BLaER1 treated with 17β-estradiol and CSF1 and Interleukin-3, amounts not matched to agents 10 nM and 100 nM (cell line): ENCODE measurements at regions not wholly inside any gene's neighbourhood (a gene's known extent, or its start where the extent isn't known, plus 50 kb on each side); places are given as distances from the start of the nearest gene placed in this dataset.
A peak's percentile ranks its signal among the peaks of the same experiment; 100 is the strongest.

Source experiments
- H3K27ac ChIP-seq, 11 experiments: shearing (Covaris generic); formaldehyde crosslinking; 2 replicates each; pipeline ENCODE4 v1.8.1; 2022
- H3K27me3 ChIP-seq, 11 experiments: shearing (Covaris generic); formaldehyde crosslinking; 2 replicates each; pipeline ENCODE4 v1.8.1; 2022
- H3K36me3 ChIP-seq, 11 experiments: shearing (Covaris generic); formaldehyde crosslinking; 2 replicates each; pipeline ENCODE4 v1.8.1; 2022
- H3K4me1 ChIP-seq, 10 experiments: shearing (Covaris generic); formaldehyde crosslinking; 2 replicates each; pipeline ENCODE4 v1.8.1; 2022
- H3K4me2 ChIP-seq, 11 experiments: shearing (Covaris generic); formaldehyde crosslinking; 2 replicates each; pipeline ENCODE4 v1.8.1; 2022
- H3K4me3 ChIP-seq, 10 experiments: shearing (Covaris generic); formaldehyde crosslinking; 2 replicates each; pipeline ENCODE4 v1.8.1; 2022
- H3K9ac ChIP-seq, 11 experiments: shearing (Covaris generic); formaldehyde crosslinking; 2 replicates each; pipeline ENCODE4 v1.8.1; 2022
- H3K9me3 ChIP-seq, 11 experiments: shearing (Covaris generic); formaldehyde crosslinking; replicated peaks in 1 of 11; 2 replicates each; pipeline ENCODE4 v1.8.1; 2022
- H4K20me1 ChIP-seq, 11 experiments: shearing (Covaris generic); formaldehyde crosslinking; 2 replicates each; pipeline ENCODE4 v1.8.1; 2022
- Cebpa-rat ChIP-seq, 11 experiments: shearing (Covaris generic); IDR thresholded peaks; 2 replicates each; pipeline ENCODE4 v1.8.1; 2022

DNA sequence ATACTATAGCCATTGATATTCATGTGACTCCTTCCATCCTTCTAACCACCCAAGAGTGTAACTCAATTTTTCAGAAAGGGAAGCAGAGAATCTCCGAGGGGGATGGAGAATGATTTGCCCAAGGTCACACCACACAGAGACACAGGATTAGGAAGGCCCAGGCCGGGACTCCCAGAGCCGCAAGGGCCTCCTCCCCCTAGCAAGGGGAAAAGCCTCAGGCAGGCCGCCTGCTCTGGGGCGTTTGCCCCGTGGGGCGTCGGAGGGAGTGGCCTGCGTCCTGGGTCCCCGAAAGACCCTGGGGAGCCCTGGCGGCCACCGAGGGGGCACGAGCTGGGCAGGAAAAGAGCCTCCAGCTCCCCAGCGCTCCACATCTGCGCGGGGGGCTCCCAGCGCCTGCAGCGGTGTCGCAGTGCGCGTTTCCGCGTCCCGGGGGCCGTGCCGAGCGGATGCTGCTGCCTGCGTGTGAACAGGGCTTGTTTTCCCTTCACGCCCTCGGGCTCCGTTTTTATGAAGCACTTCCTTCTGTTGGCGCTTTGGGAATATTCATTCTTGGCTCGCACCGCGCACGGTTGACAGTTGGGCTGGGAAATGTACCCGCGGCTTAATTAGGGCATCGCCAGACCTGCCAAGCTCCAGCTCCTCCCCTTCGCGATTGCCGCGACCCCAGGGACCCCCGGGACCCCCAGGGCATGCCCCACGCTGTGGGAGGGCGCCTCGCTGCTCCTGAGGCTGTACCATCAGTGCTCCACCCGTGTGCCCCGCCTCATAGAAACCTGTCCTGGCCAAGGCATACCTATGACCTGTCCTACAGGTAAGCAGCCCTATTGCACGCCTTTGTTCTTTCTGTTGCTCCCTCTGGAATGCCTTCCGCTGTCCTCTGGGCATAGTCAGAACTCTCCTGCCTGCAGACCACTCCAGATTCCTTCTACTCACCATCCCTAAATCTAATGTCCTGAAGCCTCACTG, 158.9 kb upstream of the GLI2 start:
- no peaks in the 10 kb centered on the region for H3K36me3 ChIP-seq
- H3K9ac ChIP-seq, result peak overlapping the region; percentile 28 to 74 (median 65); a peak in 21 of 22 replicates
- no peak for TF ChIP-seq Cebpa-rat (IDR thresholded peaks at IDR 0.05)
- H3K4me3 ChIP-seq, result peak overlapping the region; percentile 40 to 63 (median 54)
- peaks cover 54 to 90% (median 57%) of the 10 kb centered on the region in 10 experiments for H3K4me1 ChIP-seq
- H4K20me1 ChIP-seq, result peaks cover 0 to 4% (median 0%) of the 10 kb centered on the region in 11 experiments; a peak in 1 of 22 replicates
- H3K4me2 ChIP-seq, result peak overlapping the region; percentile 90 to 100 (median 96)
- H3K27me3 ChIP-seq, result peaks cover 0 to 26% (median 0%) of the 10 kb centered on the region in 11 experiments; a peak in 5 of 22 replicates
- H3K9me3 ChIP-seq, result no peaks in the 10 kb centered on the region
- peak overlapping the region in 9 of 11 experiments; percentile 23 to 71 (median 59); a peak in 16 of 22 replicates for H3K27ac ChIP-seq

- Histone ChIP-seq H4K20me1 (peaks cover 0 to 4% (median 0%) of the 10 kb centered on the region in 11 experiments; a peak in 1 of 22 replicates), H3K4me1 (peaks cover 54 to 88% (median 57%) of the 10 kb centered on the region in 10 experiments), H3K4me3 (peak overlapping the region in 4 of 10 experiments; percentile 50 to 62 (median 56); a peak in 6 of 20 replicates), H3K4me2 (peak overlapping the region; percentile 90 to 100 (median 96)), H3K27ac (peak overlapping the region in 2 of 11 experiments; percentile 20 to 40; a peak in 2 of 22 replicates), H3K27me3 (peaks cover 0 to 26% (median 0%) of the 10 kb centered on the region in 11 experiments; a peak in 5 of 22 replicates), H3K9me3 (peaks cover 0 to 6% (median 2%) of the 10 kb centered on the region in 11 experiments; a peak in 4 of 22 replicates), H3K9ac (peak overlapping the region in 3 of 11 experiments; percentile 65 to 74 (median 72); a peak in 3 of 22 replicates), H3K36me3 (no peaks in the 10 kb centered on the region)
- no peak for TF ChIP-seq Cebpa-rat (IDR thresholded peaks at IDR 0.05)
These were observed 157.9 kb upstream of the GLI2 start for GRCh38 chr2:120577721-120578295.

GRCh38 chr2:120578576-120579352, 156.9 kb upstream of the GLI2 start:
- TF ChIP-seq Cebpa-rat (IDR thresholded peaks at IDR 0.05), result no peak
- Histone ChIP-seq H4K20me1 (peaks cover 0 to 4% (median 0%) of the 10 kb centered on the region in 11 experiments; a peak in 1 of 22 replicates), H3K4me2 (peak overlapping the region; percentile 87 to 100 (median 96)), H3K27ac (peak overlapping the region in 4 of 11 experiments; percentile 18 to 47 (median 21); a peak in 4 of 22 replicates), H3K9me3 (peaks cover 0 to 13% (median 9%) of the 10 kb centered on the region in 11 experiments; a peak in 11 of 22 replicates), H3K36me3 (no peaks in the 10 kb centered on the region), H3K9ac (peak overlapping the region in 2 of 11 experiments; percentile 16 to 40; a peak in 1 of 22 replicates), H3K4me3 (peak overlapping the region in 1 of 10 experiments; percentile 11; a peak in 1 of 20 replicates), H3K4me1 (peaks cover 54 to 78% (median 57%) of the 10 kb centered on the region in 10 experiments), H3K27me3 (peaks cover 0 to 26% (median 0%) of the 10 kb centered on the region in 11 experiments; a peak in 5 of 22 replicates)

- no peak overlapping the region; a peak in 1 of 22 replicates for H3K27ac ChIP-seq
- peak overlapping the region in 1 of 11 experiments; percentile 19; a peak in 1 of 22 replicates for H3K9ac ChIP-seq
- no peaks in the 10 kb centered on the region for H3K36me3 ChIP-seq
- H4K20me1 ChIP-seq, result no peaks in the 10 kb centered on the region; a peak in 1 of 22 replicates
- peaks cover 0 to 26% (median 0%) of the 10 kb centered on the region in 11 experiments; a peak in 5 of 22 replicates for H3K27me3 ChIP-seq
- H3K9me3 ChIP-seq, result peaks cover 8 to 21% (median 18%) of the 10 kb centered on the region in 11 experiments; a peak in 19 of 22 replicates
- H3K4me3 ChIP-seq, result no peak overlapping the region
- H3K4me1 ChIP-seq, result peaks cover 54 to 65% (median 57%) of the 10 kb centered on the region in 10 experiments
- H3K4me2 ChIP-seq, result peak overlapping the region; percentile 87 to 100 (median 96)
- TF ChIP-seq Cebpa-rat (IDR thresholded peaks at IDR 0.05), result 0 out of 22 replicates have a peak, but pooled peaks of 1 of the 11 experiments have one; percentile 24
These were observed 155.6 kb upstream of the GLI2 start for GRCh38 chr2:120579916-120580685.

DNA sequence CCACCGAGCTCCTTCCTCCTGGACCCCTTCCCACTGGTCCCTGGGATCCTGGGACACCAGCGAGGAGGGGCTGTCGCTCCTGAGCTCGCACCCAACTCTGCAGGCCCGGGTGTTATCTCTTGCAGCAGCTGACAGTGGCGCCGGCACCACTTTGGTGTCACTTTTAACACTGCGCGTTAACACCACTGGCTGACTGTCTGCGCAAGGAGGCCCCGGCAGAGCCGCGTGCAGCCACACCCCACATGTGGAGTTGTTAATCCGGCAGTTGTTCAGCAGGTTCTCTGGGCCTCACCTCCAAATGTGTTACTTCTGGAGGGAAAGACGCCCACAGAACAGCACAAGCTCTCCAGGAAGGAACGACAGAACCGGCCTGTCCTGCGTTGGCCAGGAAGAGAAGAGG, 155.0 kb upstream of the GLI2 start:
- Histone ChIP-seq H3K27me3 (peaks cover 0 to 26% (median 0%) of the 10 kb centered on the region in 11 experiments; a peak in 7 of 22 replicates), H3K9me3 (peaks cover 14 to 26% (median 23%) of the 10 kb centered on the region in 11 experiments; a peak in 21 of 22 replicates), H4K20me1 (no peaks in the 10 kb centered on the region; a peak in 1 of 22 replicates), H3K4me2 (peak overlapping the region; percentile 87 to 100 (median 96)), H3K27ac (peak overlapping the region in 1 of 11 experiments; percentile 26; a peak in 2 of 22 replicates), H3K4me3 (no peak overlapping the region), H3K4me1 (peaks cover 54 to 64% (median 58%) of the 10 kb centered on the region in 10 experiments), H3K9ac (no peak overlapping the region), H3K36me3 (no peaks in the 10 kb centered on the region)
- TF ChIP-seq Cebpa-rat (IDR thresholded peaks at IDR 0.05), result no peak

- H3K27ac ChIP-seq, result no peak overlapping the region
- H3K4me1 ChIP-seq, result peaks cover 48 to 61% (median 56%) of the 10 kb centered on the region in 10 experiments
- no peak for TF ChIP-seq Cebpa-rat (IDR thresholded peaks at IDR 0.05)
- H3K9me3 ChIP-seq, result peaks cover 15 to 36% (median 25%) of the 10 kb centered on the region in 11 experiments; a peak in 21 of 22 replicates
- no peak overlapping the region for H3K4me2 ChIP-seq
- no peak overlapping the region for H3K4me3 ChIP-seq
- no peaks in the 10 kb centered on the region; a peak in 2 of 22 replicates for H4K20me1 ChIP-seq
- peaks cover 17 to 32% (median 22%) of the 10 kb centered on the region in 11 experiments for H3K27me3 ChIP-seq
- H3K9ac ChIP-seq, result no peak overlapping the region
- no peaks in the 10 kb centered on the region for H3K36me3 ChIP-seq
These were observed 152.5 kb upstream of the GLI2 start for GRCh38 chr2:120583121-120583520.

- H4K20me1 ChIP-seq, result no peaks in the 10 kb centered on the region; a peak in 2 of 22 replicates
- H3K27me3 ChIP-seq, result peaks cover 26 to 39% (median 31%) of the 10 kb centered on the region in 11 experiments
- no peak overlapping the region for H3K4me2 ChIP-seq
- peaks cover 40 to 52% (median 47%) of the 10 kb centered on the region in 10 experiments for H3K4me1 ChIP-seq
- H3K4me3 ChIP-seq, result no peak overlapping the region
- no peak overlapping the region for H3K27ac ChIP-seq
- H3K9me3 ChIP-seq, result peaks cover 15 to 36% (median 25%) of the 10 kb centered on the region in 11 experiments; a peak in 21 of 22 replicates
- TF ChIP-seq Cebpa-rat (IDR thresholded peaks at IDR 0.05), result no peak
- no peak overlapping the region for H3K9ac ChIP-seq
- no peaks in the 10 kb centered on the region for H3K36me3 ChIP-seq
These were observed 151.7 kb upstream of the GLI2 start for GRCh38 chr2:120583851-120584570.
